Right atrium auricular region (tissue), 2 donors: ENCODE measurements at regions not wholly inside any gene's neighbourhood (a gene's known extent, or its start where the extent isn't known, plus 50 kb on each side); places are given as distances from the start of the nearest gene placed in this dataset.

Experiments
- DNase-seq: peaks from one replicate; pipeline ENCODE4 v3.0.0-alpha.2; 2019; ENCODE audit warnings: low spot score
- H3K27ac ChIP-seq, 2 donors: fragments of 200-600 bp; sonication (generic); 1 replicate in 1 of 2; 2 replicates in 1 of 2; pipeline ENCODE4 v1.5.1; 2016 to 2019
- H3K27me3 ChIP-seq, 2 donors: fragments of 200-600 bp; sonication (generic); one replicate each; pipeline versions ENCODE4 v1.5.1 to v1.6.0; 2017 to 2019
- H3K36me3 ChIP-seq: fragments of 200-600 bp; sonication (generic); one replicate; pipeline ENCODE4 v1.5.1; 2016
- H3K4me1 ChIP-seq, 2 donors: fragments of 200-600 bp; sonication (generic); one replicate each; pipeline versions ENCODE4 v1.5.1 to v1.6.0; 2017 to 2019
- H3K4me3 ChIP-seq, 2 donors: fragments of 200-600 bp; sonication (generic); 1 replicate in 1 of 2; 2 replicates in 1 of 2; pipeline ENCODE4 v1.5.1; 2017 to 2019; ENCODE audit warnings: mild to moderate bottlenecking in 1 of 2, moderate library complexity in 1 of 2
- H3K9me3 ChIP-seq, 2 donors: fragments of 200-600 bp; sonication (generic); one replicate each; pipeline ENCODE4 v1.5.1; 2019
- CTCF ChIP-seq, 2 donors: fragments of 200-600 bp; sonication (generic); IDR thresholded peaks; one replicate each; pipeline ENCODE4 v1.5.1; 2019; ENCODE audit warnings: antibody characterized with exemption in 2 of 2

GRCh38 chr4:34009951-34010350, 2234.4 kb downstream of the ARAP2 start:
- H3K9me3 ChIP-seq: no peaks in the 10 kb centered on the region
- H3K27ac ChIP-seq: no peak overlapping the region
- H3K4me1 ChIP-seq: no peaks in the 10 kb centered on the region
- no peak overlapping the region for H3K4me3 ChIP-seq
- H3K27me3 ChIP-seq: no peaks in the 10 kb centered on the region
- no peak for TF ChIP-seq CTCF (IDR thresholded peaks at IDR 0.05)
- no peaks in the 10 kb centered on the region for H3K36me3 ChIP-seq
- DNase-seq: no peak

DNA sequence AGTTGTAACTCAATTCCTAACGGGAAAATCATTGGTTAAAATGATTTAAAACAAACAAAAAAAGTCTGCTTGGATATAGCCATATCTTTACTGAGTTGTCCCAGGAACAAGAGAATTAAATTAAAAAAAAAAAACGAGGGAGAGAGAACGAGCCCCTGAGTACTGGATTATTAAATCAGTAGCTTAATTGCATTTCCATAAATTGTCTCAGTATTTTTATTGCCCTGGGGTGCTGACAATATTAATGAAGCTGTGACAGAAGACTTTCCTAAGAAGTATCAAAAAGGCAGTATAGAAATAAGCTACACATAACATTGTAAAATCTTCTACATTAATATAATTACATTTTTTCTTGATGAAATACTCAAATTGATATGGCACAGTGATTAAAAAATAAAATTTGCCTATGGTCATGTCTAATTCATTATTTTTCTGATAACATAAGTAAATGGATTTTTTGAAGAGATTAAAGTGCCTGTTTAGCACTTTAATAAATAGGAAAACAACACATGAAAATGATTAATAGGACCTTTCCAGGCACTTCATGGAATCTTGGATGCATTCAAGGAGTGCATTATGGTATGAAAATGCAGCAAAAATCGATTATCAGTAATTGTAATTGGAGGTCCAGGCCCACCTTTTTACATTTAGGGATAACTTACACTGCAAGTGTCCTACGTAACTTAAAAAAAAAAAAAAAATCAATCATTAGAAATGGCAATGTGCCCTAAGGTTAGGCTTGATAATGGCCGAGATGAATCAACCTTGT, 2233.4 kb downstream of the ARAP2 start:
- TF ChIP-seq CTCF (IDR thresholded peaks at IDR 0.05): no peak
- Histone ChIP-seq H3K9me3 (no peaks in the 10 kb centered on the region), H3K4me3 (no peak overlapping the region), H3K27me3 (no peaks in the 10 kb centered on the region), H3K36me3 (no peaks in the 10 kb centered on the region), H3K27ac (no peak overlapping the region), H3K4me1 (no peaks in the 10 kb centered on the region)
- no peak for DNase-seq

DNA sequence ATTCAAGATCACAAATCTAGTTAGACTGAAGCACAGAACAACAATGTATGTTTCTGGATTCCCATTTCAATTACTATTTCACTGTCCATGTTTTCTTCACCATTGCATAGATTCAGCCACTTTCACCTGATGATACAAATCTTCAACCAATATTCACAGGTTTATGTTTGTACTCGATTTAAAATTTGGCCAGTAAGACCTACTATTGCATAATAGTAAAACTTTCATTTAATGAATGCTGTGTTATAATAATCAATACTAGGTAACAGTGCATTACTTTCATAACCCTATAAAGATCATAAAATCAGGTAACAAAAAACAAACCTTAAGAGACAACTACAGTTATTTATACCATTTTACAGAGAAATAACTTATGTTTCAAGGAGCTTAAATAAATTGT, 2209.1 kb downstream of the ARAP2 start:
- Histone ChIP-seq H3K4me1 (no peaks in the 10 kb centered on the region), H3K36me3 (no peaks in the 10 kb centered on the region), H3K27ac (no peak overlapping the region), H3K9me3 (no peaks in the 10 kb centered on the region), H3K4me3 (no peak overlapping the region), H3K27me3 (no peaks in the 10 kb centered on the region)
- TF ChIP-seq CTCF (IDR thresholded peaks at IDR 0.05): no peak
- no peak for DNase-seq

- H3K27ac ChIP-seq: no peak overlapping the region
- no peak for TF ChIP-seq CTCF (IDR thresholded peaks at IDR 0.05)
- H3K27me3 ChIP-seq: no peaks in the 10 kb centered on the region
- H3K4me3 ChIP-seq: no peak overlapping the region
- DNase-seq: no peak
- H3K4me1 ChIP-seq: no peaks in the 10 kb centered on the region
- H3K9me3 ChIP-seq: no peaks in the 10 kb centered on the region
- H3K36me3 ChIP-seq: no peaks in the 10 kb centered on the region
Measured at GRCh38 chr4:34037280-34037679, 2207.0 kb downstream of the ARAP2 start.

- no peak for DNase-seq
- TF ChIP-seq CTCF (IDR thresholded peaks at IDR 0.05): no peak
- no peak overlapping the region for H3K27ac ChIP-seq
- no peaks in the 10 kb centered on the region for H3K36me3 ChIP-seq
- no peaks in the 10 kb centered on the region for H3K9me3 ChIP-seq
- H3K27me3 ChIP-seq: no peaks in the 10 kb centered on the region
- H3K4me1 ChIP-seq: no peaks in the 10 kb centered on the region
- no peak overlapping the region for H3K4me3 ChIP-seq
Measured at GRCh38 chr4:34039766-34040165, 2204.5 kb downstream of the ARAP2 start.

GRCh38 chr4:34043131-34043530, 2201.2 kb downstream of the ARAP2 start:
- H3K9me3 ChIP-seq: no peaks in the 10 kb centered on the region
- H3K4me3 ChIP-seq: no peak overlapping the region
- no peaks in the 10 kb centered on the region for H3K4me1 ChIP-seq
- no peak for DNase-seq
- no peaks in the 10 kb centered on the region for H3K36me3 ChIP-seq
- TF ChIP-seq CTCF (IDR thresholded peaks at IDR 0.05): no peak
- H3K27me3 ChIP-seq: no peaks in the 10 kb centered on the region
- no peak overlapping the region for H3K27ac ChIP-seq
